ENCODE measurements at regions not wholly inside any gene's neighbourhood (a gene's known extent, or its start where the extent isn't known, plus 50 kb on each side); places are given as distances from the start of the nearest gene placed in this dataset.

GRCh38 chr2:107635883-107636282 lies 190.8 kb upstream of the RGPD4 start:
- H3K9ac ChIP-seq (ENCODE audit: low read length) = no peak overlapping the region
- TF ChIP-seq SMC3 (conservative IDR thresholded peaks at IDR 0.05; ENCODE audit: poor library complexity) = no peak
- no peak for TF ChIP-seq EZH2 (IDR thresholded peaks at IDR 0.05; ENCODE audit: borderline replicate concordance, insufficient read depth, low read length, poor library complexity, severe bottlenecking)
- TF ChIP-seq CTCF (IDR thresholded peaks at IDR 0.05; ENCODE audit: poor library complexity, severe bottlenecking) = no peak
- TF ChIP-seq TAF1 (IDR thresholded peaks at IDR 0.05; ENCODE audit: low read depth) = no peak
- no peaks in the 10 kb centered on the region for H3K36me3 ChIP-seq (ENCODE audit: insufficient read depth, low read length)
- no peaks in the 10 kb centered on the region for H3K9me2 ChIP-seq (ENCODE audit: insufficient read depth, low read length)
- no peak overlapping the region for H3K4me3 ChIP-seq (ENCODE audit: low read length)
- H3K9me3 ChIP-seq (ENCODE audit: low read length) = peaks cover 2% of the 10 kb centered on the region
- no peaks in the 10 kb centered on the region for H4K20me1 ChIP-seq (ENCODE audit: insufficient read depth)
- H3F3A ChIP-seq (ENCODE audit: insufficient read depth, low read length, poor library complexity, severe bottlenecking) = no peaks in the 10 kb centered on the region
- no peaks in the 10 kb centered on the region for H3K79me2 ChIP-seq (replicated peaks; ENCODE audit: insufficient read depth, low read length)
- no peaks in the 10 kb centered on the region for H3K27me3 ChIP-seq (ENCODE audit: insufficient read depth, low read depth, low read length)
- H2AFZ ChIP-seq (ENCODE audit: low read depth, low read length) = no peak overlapping the region
- H3K27ac ChIP-seq (ENCODE audit: low read length) = no peak overlapping the region
- no peak overlapping the region for H3K4me2 ChIP-seq (ENCODE audit: low read length)

GRCh38 chr2:107645586-107645985 lies 181.1 kb upstream of the RGPD4 start:
- H3K4me3 ChIP-seq (ENCODE audit: low read length) = no peak overlapping the region
- H3F3A ChIP-seq (ENCODE audit: insufficient read depth, low read length, poor library complexity, severe bottlenecking) = no peaks in the 10 kb centered on the region
- no peak overlapping the region for H3K4me2 ChIP-seq (ENCODE audit: low read length)
- peaks cover 7% of the 10 kb centered on the region for H3K9me3 ChIP-seq (ENCODE audit: low read length)
- TF ChIP-seq EZH2 (IDR thresholded peaks at IDR 0.05; ENCODE audit: borderline replicate concordance, insufficient read depth, low read length, poor library complexity, severe bottlenecking) = no peak
- TF ChIP-seq MXI1 (conservative IDR thresholded peaks at IDR 0.05; ENCODE audit: poor library complexity, severe bottlenecking) = no peak
- TF ChIP-seq TAF1 (IDR thresholded peaks at IDR 0.05; ENCODE audit: low read depth) = no peak
- TF ChIP-seq POLR2AphosphoS5 (IDR thresholded peaks at IDR 0.05) = no peak
- no peak for TF ChIP-seq CTCF (IDR thresholded peaks at IDR 0.05; ENCODE audit: poor library complexity, severe bottlenecking)
- TF ChIP-seq REST (IDR thresholded peaks at IDR 0.05; ENCODE audit: borderline replicate concordance) = no peak
- no peak for TF ChIP-seq RAD21 (conservative IDR thresholded peaks at IDR 0.05)
- TF ChIP-seq EP300 (conservative IDR thresholded peaks at IDR 0.05; ENCODE audit: poor library complexity, severe bottlenecking) = no peak
- no peak for TF ChIP-seq SMC3 (conservative IDR thresholded peaks at IDR 0.05; ENCODE audit: poor library complexity)
- H4K20me1 ChIP-seq (ENCODE audit: insufficient read depth) = no peaks in the 10 kb centered on the region
- no peaks in the 10 kb centered on the region for H3K27me3 ChIP-seq (ENCODE audit: insufficient read depth, low read depth, low read length)
- no peak overlapping the region for H3K27ac ChIP-seq (ENCODE audit: low read length)
- no peak overlapping the region for H2AFZ ChIP-seq (ENCODE audit: low read depth, low read length)
- no peaks in the 10 kb centered on the region for H3K9me2 ChIP-seq (ENCODE audit: insufficient read depth, low read length)
- H3K79me2 ChIP-seq (replicated peaks; ENCODE audit: insufficient read depth, low read length) = no peaks in the 10 kb centered on the region
- H3K9ac ChIP-seq (ENCODE audit: low read length) = no peak overlapping the region
- H3K36me3 ChIP-seq (ENCODE audit: insufficient read depth, low read length) = no peaks in the 10 kb centered on the region
